GM21576 (cell line): ENCODE measurements at regions not wholly inside any gene's neighbourhood (a gene's known extent, or its start where the extent isn't known, plus 50 kb on each side); places are given as distances from the start of the nearest gene placed in this dataset.

ENCODE experiments used
- ATAC-seq: cut with Tn5 transposase; IDR thresholded peaks from one replicate; pipeline ENCODE4 v1.9.1; 2021; ENCODE audit warnings: mild to moderate bottlenecking, moderate library complexity; ENCODE audit not compliant: unreplicated experiment

DNA sequence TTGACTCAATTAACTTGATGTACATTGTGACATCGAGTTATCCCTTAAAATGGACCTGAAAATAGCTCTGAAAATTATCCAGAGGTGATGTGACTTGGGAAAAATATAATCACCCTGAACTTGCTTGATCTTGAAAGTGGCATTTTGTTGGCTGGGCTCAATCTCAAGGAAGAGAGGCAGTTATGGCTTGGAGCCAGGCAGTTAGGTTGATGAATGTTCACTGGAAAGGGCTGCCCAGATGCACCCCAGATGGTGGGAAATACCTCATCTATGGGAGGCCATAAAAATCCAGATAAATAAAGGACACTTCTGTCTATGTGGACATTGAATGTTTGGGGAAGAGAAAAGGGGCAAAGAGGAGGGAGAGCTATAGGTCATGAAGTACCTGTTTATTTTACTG, 55.7 kb upstream of the OR5AN1 start:
- ATAC-seq: no peak

GRCh38 chr11:59295435-59295834, 63.3 kb upstream of the OR5AN1 start:
- no peak for ATAC-seq

DNA sequence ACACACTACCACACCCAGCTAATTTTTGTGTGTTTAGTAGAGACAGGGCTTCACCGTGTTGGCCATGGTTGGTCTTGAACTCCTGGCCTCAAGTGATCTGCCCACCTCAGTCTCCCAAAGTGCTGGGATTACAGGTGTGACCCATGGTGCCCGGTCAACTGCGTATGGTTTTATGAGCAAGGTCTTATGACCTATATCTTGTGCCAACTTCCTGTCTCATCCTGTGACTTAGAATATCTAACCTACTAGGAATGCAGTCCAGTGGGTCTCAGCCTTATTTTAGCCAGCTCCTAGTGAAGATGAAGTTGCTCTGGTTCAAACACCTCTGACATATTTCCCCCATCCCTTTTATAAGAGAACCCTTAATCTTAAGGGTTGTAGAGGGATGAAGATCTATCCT, 66.1 kb upstream of the OR5AN1 start:
- no peak for ATAC-seq

DNA sequence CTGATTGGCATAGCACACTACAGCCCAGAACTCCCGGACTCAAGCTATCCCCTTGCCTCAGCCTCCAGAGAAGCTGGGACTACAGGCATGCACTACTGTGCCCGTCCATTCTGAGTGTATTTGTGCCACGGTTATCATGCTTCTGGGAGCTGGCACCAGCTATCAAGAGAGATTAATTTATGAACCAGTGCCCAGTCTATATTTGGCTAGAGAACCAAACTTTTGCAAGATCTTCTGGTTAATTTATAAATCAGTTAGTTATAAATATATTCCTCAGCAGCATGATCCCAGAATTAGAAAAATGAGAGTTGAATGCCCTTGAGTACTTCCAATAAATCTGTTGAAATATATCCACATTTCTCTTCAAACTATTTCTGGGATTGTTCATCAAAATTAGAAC, 67.5 kb upstream of the OR5AN1 start:
- ATAC-seq: no peak

GRCh38 chr11:59289356-59290181, 69.1 kb upstream of the OR5AN1 start:
- no peak for ATAC-seq

DNA sequence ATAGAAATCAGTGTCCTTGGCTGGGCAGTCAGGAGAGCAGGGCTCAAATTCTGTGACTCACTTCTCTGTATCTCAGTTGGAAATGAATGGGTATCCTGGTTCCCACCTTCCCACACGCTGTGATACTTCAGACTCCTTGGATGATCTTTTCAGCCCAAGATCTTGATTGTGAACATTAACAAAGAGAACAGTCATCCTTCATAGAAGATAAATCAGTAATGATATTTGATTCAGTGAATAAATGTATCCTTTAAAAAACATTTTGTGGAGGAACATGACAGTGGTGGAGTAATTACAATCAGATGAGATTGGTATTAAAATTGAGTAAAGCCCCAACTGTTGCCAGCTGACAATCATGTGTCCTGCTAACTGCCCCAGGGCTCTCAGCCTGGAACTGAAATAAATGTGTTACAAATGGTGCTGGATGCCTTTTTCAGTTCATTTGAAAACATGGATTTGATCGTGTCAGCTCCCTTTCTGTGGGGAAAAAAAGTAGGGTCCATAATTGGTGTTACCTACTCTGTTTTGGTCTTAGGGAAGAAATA, 72.9 kb upstream of the OR5AN1 start:
- ATAC-seq: no peak

DNA sequence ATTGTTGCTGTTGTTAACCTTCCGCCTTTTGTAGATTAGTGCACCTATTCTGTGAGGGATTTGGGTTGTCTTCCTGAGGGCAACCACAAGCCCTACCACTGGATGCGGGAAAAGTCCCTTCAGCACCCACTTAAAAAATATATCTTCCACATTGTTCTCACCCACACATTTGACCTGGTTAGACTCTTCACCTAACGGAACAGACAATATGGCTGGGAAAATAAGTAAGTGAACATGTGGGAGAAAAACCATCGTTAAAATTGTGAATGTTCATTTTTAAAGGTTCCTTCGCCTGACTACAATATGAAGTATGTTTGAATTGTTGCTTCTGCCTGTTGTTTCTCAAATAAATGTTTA, 72.0 kb upstream of the MPEG1 start:
- no peak for ATAC-seq

GRCh38 chr11:59283825-59284772, 71.4 kb upstream of the MPEG1 start:
- peak; percentile 66 for ATAC-seq

- ATAC-seq: no peak
These were observed 70.6 kb upstream of the MPEG1 start for GRCh38 chr11:59283311-59283710.

- ATAC-seq: no peak
These were observed 68.5 kb upstream of the MPEG1 start for GRCh38 chr11:59281177-59281576.

GRCh38 chr11:59273373-59273841, 60.7 kb upstream of the MPEG1 start:
- ATAC-seq: peak; percentile 94

- ATAC-seq: no peak
These were observed 60.1 kb upstream of the MPEG1 start for GRCh38 chr11:59272771-59273372.

- ATAC-seq: no peak
These were observed 59.1 kb upstream of the MPEG1 start for GRCh38 chr11:59271811-59272327.

- no peak for ATAC-seq
These were observed 58.6 kb upstream of the MPEG1 start for GRCh38 chr11:59271247-59271755.

DNA sequence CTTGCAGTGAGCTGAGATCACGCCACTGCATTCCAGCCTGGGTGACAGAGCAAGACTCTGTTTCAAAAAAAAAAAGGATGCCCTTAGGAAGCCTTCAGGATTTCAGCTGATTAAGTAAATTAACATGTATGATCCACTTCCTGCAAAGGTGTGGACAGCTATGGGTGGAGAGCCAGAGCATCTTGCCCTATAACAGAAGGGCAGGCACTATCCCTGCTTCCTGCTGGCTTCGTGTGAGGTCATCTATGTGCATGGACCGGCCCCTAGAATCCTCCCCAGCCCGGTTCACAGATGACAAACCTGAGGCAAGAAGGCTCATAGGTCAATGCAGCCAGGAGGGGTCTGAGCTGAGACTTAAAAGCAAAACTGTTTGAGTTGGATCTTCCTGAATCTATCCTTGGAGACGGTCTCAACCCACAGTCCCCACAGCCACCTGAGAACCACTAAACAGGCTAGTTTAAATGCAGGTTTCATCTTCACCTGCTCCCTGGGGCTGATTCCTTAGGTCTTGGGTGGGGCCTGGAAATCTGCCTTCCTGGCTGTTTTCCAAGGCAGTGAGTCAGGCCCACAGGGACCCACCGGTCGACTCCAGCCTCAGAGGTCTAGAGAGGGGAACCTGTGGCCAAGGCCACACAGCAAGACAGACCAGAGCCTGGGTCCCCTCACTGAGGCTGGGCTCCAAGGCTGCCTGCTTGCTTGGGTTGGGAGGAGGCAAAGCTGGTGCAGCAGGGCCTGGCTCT, 55.2 kb upstream of the MPEG1 start:
- ATAC-seq: no peak

DNA sequence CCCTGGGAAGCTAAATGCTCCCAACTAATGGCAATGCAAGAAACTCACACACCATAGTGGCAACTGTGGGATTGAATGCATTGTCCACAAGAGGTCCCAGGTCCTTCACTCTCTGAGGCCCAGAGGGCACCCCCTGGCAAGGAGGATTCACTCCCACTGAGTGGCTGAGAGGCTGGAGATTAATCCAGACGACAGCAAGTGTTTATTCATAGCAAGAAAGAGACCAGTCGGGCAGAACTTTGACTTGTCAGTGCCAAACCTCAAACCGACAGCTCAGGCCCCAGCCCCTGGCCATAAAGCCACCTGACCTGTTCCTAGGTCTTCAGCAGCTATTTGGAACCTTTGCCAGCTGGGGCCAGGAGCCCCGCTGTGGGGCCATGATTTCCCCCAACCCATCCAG, 54.5 kb upstream of the MPEG1 start:
- ATAC-seq: peak; percentile 67

- no peak for ATAC-seq
These were observed 53.8 kb upstream of the MPEG1 start for GRCh38 chr11:59266491-59266890.

DNA sequence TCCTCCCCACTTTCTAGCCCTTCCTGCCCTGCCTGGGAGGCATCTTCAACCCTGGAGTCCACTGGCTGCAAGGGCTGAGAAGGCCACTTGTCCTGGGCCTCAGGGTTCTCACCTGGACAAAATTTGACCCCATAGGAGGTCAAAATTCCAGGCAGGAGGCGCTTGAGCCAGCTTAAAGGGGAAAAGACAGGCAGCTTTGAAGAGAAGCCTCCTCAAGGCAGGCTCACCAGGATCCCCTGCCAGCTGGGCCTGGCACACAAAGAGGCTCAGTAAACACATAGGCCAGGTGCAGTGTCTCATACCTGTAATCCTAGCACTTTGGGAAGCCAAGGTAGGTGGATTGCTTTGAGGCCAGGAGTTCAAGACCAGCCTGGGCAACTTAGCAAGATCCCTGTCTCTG, 53.0 kb upstream of the MPEG1 start:
- ATAC-seq: no peak

DNA sequence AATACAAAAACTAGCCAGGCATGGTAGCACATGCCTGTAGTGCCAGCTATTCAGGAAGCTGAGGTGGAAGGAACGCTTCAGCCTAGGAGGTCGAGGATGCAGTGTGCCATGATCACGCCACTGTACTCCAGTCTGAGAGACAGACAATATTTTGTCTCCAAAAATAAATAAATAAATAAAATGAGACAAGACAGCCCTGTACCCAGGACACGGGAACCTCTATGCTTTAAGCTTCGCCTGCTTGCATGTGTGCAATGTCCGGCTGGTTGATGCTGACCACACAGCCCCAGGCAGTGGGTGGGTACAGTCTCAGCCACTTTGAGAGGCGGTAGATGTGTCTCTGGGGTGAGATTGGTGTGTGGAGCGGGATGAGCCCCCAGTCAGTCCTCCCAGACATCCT, 52.0 kb upstream of the MPEG1 start:
- ATAC-seq: no peak
